PC-3 (cell line): ENCODE measurements at regions not wholly inside any gene's neighbourhood (a gene's known extent, or its start where the extent isn't known, plus 50 kb on each side); places are given as distances from the start of the nearest gene placed in this dataset.

ENCODE experiments used
- ATAC-seq: fragments of 200-7000 bp; cut with Tn5 transposase; 2 replicates; pipeline ENCODE4 v1.9.1; 2020; ENCODE audit warnings: mild to moderate bottlenecking, moderate library complexity
- BruUV-seq: library from RNA; stranded (reverse); fragments of 400-500 nt; replicated peaks from 2 replicates; lab custom pipeline; 2021; lab: Mats Ljungman, UMichigan
- CTCF ChIA-PET: fragments of 300-600 bp; sonication (Branson Sonifier 250); formaldehyde crosslinking; loops from one replicate; lab custom pipeline; 2022; ENCODE audit warnings: antibody characterized with exemption; lab: Charles Lee
- POLR2A ChIA-PET: fragments of 300-600 bp; sonication (Branson Sonifier 250); formaldehyde crosslinking; loops from one replicate; lab custom pipeline; 2022; ENCODE audit warnings: antibody characterized with exemption; ENCODE audit not compliant: unreplicated experiment; lab: Charles Lee
- DNase-seq: peaks from one replicate; pipeline ENCODE4 v3.0.0-alpha.2; 2015
- H2AFZ ChIP-seq: fragments of 300-600 bp; sonication (generic); 2 replicates; pipeline ENCODE4 v1.6.0; 2016; ENCODE audit warnings: antibody characterized with exemption, low read length
- H3F3A ChIP-seq: fragments of 300-600 bp; sonication (generic); one replicate; pipeline ENCODE4 v1.6.0; 2017; ENCODE audit warnings: antibody characterized with exemption, low read length, control low read depth, mild to moderate bottlenecking; ENCODE audit not compliant: unreplicated experiment
- H3K27ac ChIP-seq: fragments of 300-600 bp; sonication (generic); 2 replicates; pipeline ENCODE4 v1.5.1; 2016; ENCODE audit warnings: mild to moderate bottlenecking, low read length
- H3K27me3 ChIP-seq: fragments of 300-600 bp; sonication (generic); 2 replicates; pipeline ENCODE4 v1.6.1; 2016; ENCODE audit warnings: low read length, mixed read lengths
- H3K36me3 ChIP-seq: fragments of 300-600 bp; sonication (generic); 2 replicates; pipeline ENCODE4 v1.6.1; 2016; ENCODE audit warnings: low read depth, mixed run types, low read length, mixed read lengths
- H3K4me1 ChIP-seq: fragments of 300-600 bp; sonication (generic); 2 replicates; pipeline ENCODE4 v1.5.1; 2016; ENCODE audit warnings: low read length; ENCODE audit not compliant: insufficient read depth
- H3K4me2 ChIP-seq: fragments of 300-600 bp; sonication (generic); 2 replicates; pipeline ENCODE4 v1.6.0; 2016; ENCODE audit warnings: low read length
- H3K4me3 ChIP-seq: fragments of 300-600 bp; sonication (generic); 2 replicates; pipeline ENCODE4 v1.5.1; 2016; ENCODE audit warnings: mild to moderate bottlenecking, low read length, mixed read lengths
- H3K79me2 ChIP-seq: fragments of 300-600 bp; sonication (generic); 2 replicates; pipeline ENCODE4 v1.6.1; 2017; ENCODE audit warnings: low read length, mixed read lengths
- H3K9ac ChIP-seq: fragments of 300-600 bp; sonication (generic); 2 replicates; pipeline ENCODE4 v1.6.0; 2016; ENCODE audit warnings: mild to moderate bottlenecking, low read length
- H3K9me2 ChIP-seq: fragments of 300-600 bp; sonication (generic); replicated peaks from 2 replicates; pipeline ENCODE4 v1.6.1; 2016; ENCODE audit warnings: mixed run types, low read length, mixed read lengths
- H3K9me3 ChIP-seq: fragments of 300-600 bp; sonication (generic); 2 replicates; pipeline ENCODE4 v1.6.1; 2016; ENCODE audit warnings: low read length, mixed read lengths
- H4K20me1 ChIP-seq: fragments of 300-600 bp; sonication (generic); 2 replicates; pipeline ENCODE4 v1.6.1; 2016; ENCODE audit warnings: low read length, mixed read lengths
- CTCF ChIP-seq: fragments of 300-600 bp; sonication (generic); conservative IDR thresholded peaks from 2 replicates; pipeline ENCODE4 v1.5.1; 2017; ENCODE audit warnings: antibody characterized with exemption, low read depth, mild to moderate bottlenecking, low read length
- EZH2 ChIP-seq: fragments of 300-600 bp; sonication (generic); IDR thresholded peaks from one replicate; pipeline ENCODE4 v1.6.1; 2017; ENCODE audit warnings: antibody characterized with exemption, mild to moderate bottlenecking, low read length; ENCODE audit not compliant: unreplicated experiment
- EZH2phosphoT487 ChIP-seq: fragments of 300-600 bp; sonication (generic); IDR thresholded peaks from 2 replicates; pipeline ENCODE4 v1.6.1; 2018; ENCODE audit warnings: mild to moderate bottlenecking, antibody characterized with exemption, low read length, borderline replicate concordance
- intact Hi-C: fragments of 100-400 bp; cut with micrococcal nuclease; formaldehyde crosslinking; loops from 2 replicates; pipeline ENCODE4 v1.9.0; 2023

GRCh38 chr6:113674075-113674474 is 183.1 kb upstream of the MARCKS start:
- H3K9me3 ChIP-seq, result no peaks in the 10 kb centered on the region
- CTCF ChIA-PET, result no interaction called here
- ATAC-seq (no peak), DNase-seq (no peak)
- no peaks in the 10 kb centered on the region for H3K9me2 ChIP-seq
- TF ChIP-seq EZH2, result no peak
- no peak for TF ChIP-seq CTCF
- no peak for TF ChIP-seq EZH2phosphoT487
- no peak overlapping the region for H2AFZ ChIP-seq
- no peaks in the 10 kb centered on the region for H3F3A ChIP-seq
- intact Hi-C loops, result no loop called here
- no peaks in the 10 kb centered on the region for H3K36me3 ChIP-seq
- no TSS peak for BruUV-seq
- no peak overlapping the region for H3K4me2 ChIP-seq
- H3K27ac ChIP-seq, result no peak overlapping the region
- H3K27me3 ChIP-seq, result no peaks in the 10 kb centered on the region
- POLR2A ChIA-PET, result no interaction called here
- no peak overlapping the region for H3K9ac ChIP-seq
- no peak overlapping the region for H3K4me3 ChIP-seq
- H3K4me1 ChIP-seq, result peaks cover 6% of the 10 kb centered on the region; the same call in 1 of the 2 replicates
- no peaks in the 10 kb centered on the region for H4K20me1 ChIP-seq
- H3K79me2 ChIP-seq, result no peaks in the 10 kb centered on the region

GRCh38 chr6:113676057-113676456 is 181.1 kb upstream of the MARCKS start:
- no peaks in the 10 kb centered on the region for H3K79me2 ChIP-seq
- no peaks in the 10 kb centered on the region for H3K27me3 ChIP-seq
- no peaks in the 10 kb centered on the region for H4K20me1 ChIP-seq
- no peaks in the 10 kb centered on the region for H3K4me1 ChIP-seq
- H3K9ac ChIP-seq, result no peak overlapping the region
- no peak overlapping the region for H2AFZ ChIP-seq
- no peaks in the 10 kb centered on the region for H3K9me3 ChIP-seq
- H3K4me3 ChIP-seq, result no peak overlapping the region
- ATAC-seq (no peak), DNase-seq (no peak)
- H3K9me2 ChIP-seq, result no peaks in the 10 kb centered on the region
- TF ChIP-seq EZH2, result no peak
- no peak for TF ChIP-seq EZH2phosphoT487
- no peak for TF ChIP-seq CTCF
- BruUV-seq, result no TSS peak
- intact Hi-C loops, result no loop called here
- ChIA-PET CTCF (no interaction called here), POLR2A (no interaction called here)
- H3F3A ChIP-seq, result no peaks in the 10 kb centered on the region
- no peak overlapping the region for H3K27ac ChIP-seq
- H3K36me3 ChIP-seq, result no peaks in the 10 kb centered on the region
- no peak overlapping the region for H3K4me2 ChIP-seq

GRCh38 chr6:113676968-113677367 is 180.2 kb upstream of the MARCKS start:
- POLR2A ChIA-PET, result no interaction called here
- no TSS peak for BruUV-seq

More at GRCh38 chr6:113676968-113677367, 180.2 kb upstream of the MARCKS start:
- TF ChIP-seq CTCF (no peak), EZH2phosphoT487 (no peak), EZH2 (no peak)
- no peak overlapping the region for H3K4me3 ChIP-seq
- no peak overlapping the region for H2AFZ ChIP-seq
- no peak overlapping the region for H3K27ac ChIP-seq
- DNase-seq (no peak), ATAC-seq (no peak)
- H3K79me2 ChIP-seq, result no peaks in the 10 kb centered on the region
- CTCF ChIA-PET, result no interaction called here
- H3K9me3 ChIP-seq, result no peaks in the 10 kb centered on the region
- intact Hi-C loops, result no loop called here
- H3K9ac ChIP-seq, result no peak overlapping the region
- no peaks in the 10 kb centered on the region for H3K36me3 ChIP-seq
- H3F3A ChIP-seq, result no peaks in the 10 kb centered on the region
- no peaks in the 10 kb centered on the region for H3K4me1 ChIP-seq
- no peaks in the 10 kb centered on the region for H4K20me1 ChIP-seq
- no peaks in the 10 kb centered on the region for H3K9me2 ChIP-seq
- no peak overlapping the region for H3K4me2 ChIP-seq
- no peaks in the 10 kb centered on the region for H3K27me3 ChIP-seq
